A549 (cell line): ENCODE measurements at regions not wholly inside any gene's neighbourhood (a gene's known extent, or its start where the extent isn't known, plus 50 kb on each side); places are given as distances from the start of the nearest gene placed in this dataset.

ENCODE experiments used
- HDAC2 ChIP-seq: fragments of 200-600 bp; sonication (generic); IDR thresholded peaks from 2 replicates; pipeline ENCODE4 v1.6.1; 2016
- KDM1A ChIP-seq: fragments of 200-600 bp; sonication (generic); IDR thresholded peaks from 2 replicates; pipeline ENCODE4 v1.6.1; 2016; ENCODE audit warnings: low read depth, mild to moderate bottlenecking
- SMC3 ChIP-seq: fragments of >200 bp; sonication (Bioruptor Twin); formaldehyde crosslinking; IDR thresholded peaks from 3 replicates; pipeline ENCODE4 v1.6.1; 2018; ENCODE audit warnings: inconsistent platforms
- TF ChIP-seq, protein P1 (sequence below): fragments of >200 bp; sonication (Bioruptor Twin); formaldehyde crosslinking; IDR thresholded peaks from 3 replicates; pipeline ENCODE4 v1.5.1; 2016

DNA sequence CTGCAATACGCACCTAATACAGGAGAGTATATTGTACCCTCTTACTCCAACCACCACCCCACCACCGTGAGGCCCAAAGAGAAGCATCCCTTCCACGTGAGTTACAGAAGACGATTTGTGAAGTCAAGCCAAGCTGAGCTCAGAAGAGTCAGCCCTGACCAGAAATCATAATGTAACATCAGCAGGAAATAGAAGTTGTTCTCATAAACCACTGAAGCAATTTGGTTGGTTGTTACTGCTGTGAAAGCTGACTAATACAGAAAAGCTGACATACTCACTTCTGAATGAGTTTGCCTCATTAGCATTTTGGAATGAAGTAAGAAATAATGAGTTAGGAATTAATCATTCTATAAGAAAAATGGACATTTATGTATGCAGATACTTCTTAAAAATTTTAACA lies 749.4 kb upstream of the SLC10A2 start:
- TF ChIP-seq, protein P1, sequence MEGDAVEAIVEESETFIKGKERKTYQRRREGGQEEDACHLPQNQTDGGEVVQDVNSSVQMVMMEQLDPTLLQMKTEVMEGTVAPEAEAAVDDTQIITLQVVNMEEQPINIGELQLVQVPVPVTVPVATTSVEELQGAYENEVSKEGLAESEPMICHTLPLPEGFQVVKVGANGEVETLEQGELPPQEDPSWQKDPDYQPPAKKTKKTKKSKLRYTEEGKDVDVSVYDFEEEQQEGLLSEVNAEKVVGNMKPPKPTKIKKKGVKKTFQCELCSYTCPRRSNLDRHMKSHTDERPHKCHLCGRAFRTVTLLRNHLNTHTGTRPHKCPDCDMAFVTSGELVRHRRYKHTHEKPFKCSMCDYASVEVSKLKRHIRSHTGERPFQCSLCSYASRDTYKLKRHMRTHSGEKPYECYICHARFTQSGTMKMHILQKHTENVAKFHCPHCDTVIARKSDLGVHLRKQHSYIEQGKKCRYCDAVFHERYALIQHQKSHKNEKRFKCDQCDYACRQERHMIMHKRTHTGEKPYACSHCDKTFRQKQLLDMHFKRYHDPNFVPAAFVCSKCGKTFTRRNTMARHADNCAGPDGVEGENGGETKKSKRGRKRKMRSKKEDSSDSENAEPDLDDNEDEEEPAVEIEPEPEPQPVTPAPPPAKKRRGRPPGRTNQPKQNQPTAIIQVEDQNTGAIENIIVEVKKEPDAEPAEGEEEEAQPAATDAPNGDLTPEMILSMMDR: no peak
- TF ChIP-seq KDM1A (no peak), HDAC2 (no peak), SMC3 (no peak)
